Nephron (organoid): ENCODE measurements at regions not wholly inside any gene's neighbourhood (a gene's known extent, or its start where the extent isn't known, plus 50 kb on each side); places are given as distances from the start of the nearest gene placed in this dataset.

Source experiments
- H3K27ac Mint-ChIP-seq, 3 experiments: 2 replicates each; pipeline ENCODE4 v1.8.0; 2020; ENCODE audit warnings: mixed read lengths in 3 of 3, mild to moderate bottlenecking in 2 of 3, moderate library complexity in 1 of 3
- H3K27me3 Mint-ChIP-seq: 2 replicates; pipeline ENCODE4 v1.8.0; 2021; ENCODE audit warnings: low read depth, mild to moderate bottlenecking, moderate library complexity, mixed read lengths
- H3K36me3 Mint-ChIP-seq: 2 replicates; pipeline ENCODE4 v1.8.0; 2020; ENCODE audit warnings: low read depth, mixed read lengths
- H3K4me1 Mint-ChIP-seq: 2 replicates; pipeline ENCODE4 v1.8.0; 2020; ENCODE audit warnings: mixed read lengths
- H3K4me3 Mint-ChIP-seq, 3 experiments: 2 replicates each; pipeline ENCODE4 v1.8.0; 2020; ENCODE audit warnings: mild to moderate bottlenecking in 3 of 3, mixed read lengths in 3 of 3, moderate library complexity in 2 of 3
- H3K9me3 Mint-ChIP-seq: 2 replicates; pipeline ENCODE4 v1.8.0; 2020; ENCODE audit warnings: mixed read lengths
- TF ChIP-seq, protein P1 (sequence below), 3 experiments: fragments of 200-600 bp; sonication (generic); IDR thresholded peaks; one replicate each; pipeline ENCODE4 v1.5.0; 2021; ENCODE audit warnings: antibody characterized with exemption in 3 of 3; ENCODE audit not compliant: unreplicated experiment in 3 of 3

DNA sequence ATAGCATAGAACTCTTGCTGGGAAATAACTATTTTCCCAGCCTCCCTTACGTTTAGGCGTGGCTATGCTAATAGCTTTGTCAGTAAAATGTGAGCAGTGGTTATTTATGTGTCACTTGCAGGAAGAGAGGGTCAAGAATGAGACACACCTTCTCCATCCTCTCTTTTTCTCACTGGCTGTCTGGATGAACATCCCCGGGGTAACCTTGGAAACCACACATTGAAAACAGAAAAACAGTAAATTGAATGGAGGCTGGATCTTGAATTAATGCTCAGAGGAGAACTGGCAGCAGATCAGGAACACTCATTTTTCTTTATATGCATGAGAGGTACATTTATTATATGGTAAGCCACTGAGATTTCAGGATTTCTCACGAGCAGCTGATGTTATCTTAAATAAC lies 127.6 kb downstream of the DNAJB9 start:
- Mint-ChIP-seq H3K27ac (no peak overlapping the region), H3K9me3 (peaks cover 5% of the 10 kb centered on the region), H3K4me3 (no peak overlapping the region), H3K27me3 (no peaks in the 10 kb centered on the region), H3K36me3 (no peaks in the 10 kb centered on the region), H3K4me1 (no peaks in the 10 kb centered on the region)
- TF ChIP-seq, protein P1, sequence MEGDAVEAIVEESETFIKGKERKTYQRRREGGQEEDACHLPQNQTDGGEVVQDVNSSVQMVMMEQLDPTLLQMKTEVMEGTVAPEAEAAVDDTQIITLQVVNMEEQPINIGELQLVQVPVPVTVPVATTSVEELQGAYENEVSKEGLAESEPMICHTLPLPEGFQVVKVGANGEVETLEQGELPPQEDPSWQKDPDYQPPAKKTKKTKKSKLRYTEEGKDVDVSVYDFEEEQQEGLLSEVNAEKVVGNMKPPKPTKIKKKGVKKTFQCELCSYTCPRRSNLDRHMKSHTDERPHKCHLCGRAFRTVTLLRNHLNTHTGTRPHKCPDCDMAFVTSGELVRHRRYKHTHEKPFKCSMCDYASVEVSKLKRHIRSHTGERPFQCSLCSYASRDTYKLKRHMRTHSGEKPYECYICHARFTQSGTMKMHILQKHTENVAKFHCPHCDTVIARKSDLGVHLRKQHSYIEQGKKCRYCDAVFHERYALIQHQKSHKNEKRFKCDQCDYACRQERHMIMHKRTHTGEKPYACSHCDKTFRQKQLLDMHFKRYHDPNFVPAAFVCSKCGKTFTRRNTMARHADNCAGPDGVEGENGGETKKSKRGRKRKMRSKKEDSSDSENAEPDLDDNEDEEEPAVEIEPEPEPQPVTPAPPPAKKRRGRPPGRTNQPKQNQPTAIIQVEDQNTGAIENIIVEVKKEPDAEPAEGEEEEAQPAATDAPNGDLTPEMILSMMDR (IDR thresholded peaks at IDR 0.05; ENCODE audit: unreplicated experiment in 3 of 3): no peak

DNA sequence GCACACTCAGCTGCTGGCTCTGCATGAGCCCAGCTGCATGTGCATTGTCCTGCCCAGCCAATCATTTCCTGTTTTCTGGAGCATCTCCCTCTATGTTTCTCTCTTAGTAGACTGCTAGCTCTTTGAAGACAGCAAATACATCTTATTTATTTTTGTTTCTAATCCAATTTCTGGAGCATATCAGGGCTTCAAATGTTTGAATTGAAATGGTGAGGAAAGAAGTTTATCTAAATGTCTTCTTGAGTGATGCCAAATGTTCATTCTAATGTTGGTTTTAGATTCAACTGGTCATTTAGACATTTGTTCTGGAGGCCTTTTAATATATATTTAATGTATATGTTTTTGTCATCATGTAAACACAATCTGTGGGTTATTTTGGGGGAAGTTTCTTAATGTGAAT lies 141.9 kb downstream of the DNAJB9 start:
- Mint-ChIP-seq H3K27me3 (peaks cover 4% of the 10 kb centered on the region), H3K36me3 (no peaks in the 10 kb centered on the region), H3K9me3 (peaks cover 5% of the 10 kb centered on the region), H3K4me3 (no peak overlapping the region), H3K27ac (no peak overlapping the region), H3K4me1 (no peaks in the 10 kb centered on the region)
- TF ChIP-seq, protein P1 (IDR thresholded peaks at IDR 0.05; ENCODE audit: unreplicated experiment in 3 of 3): no peak

DNA sequence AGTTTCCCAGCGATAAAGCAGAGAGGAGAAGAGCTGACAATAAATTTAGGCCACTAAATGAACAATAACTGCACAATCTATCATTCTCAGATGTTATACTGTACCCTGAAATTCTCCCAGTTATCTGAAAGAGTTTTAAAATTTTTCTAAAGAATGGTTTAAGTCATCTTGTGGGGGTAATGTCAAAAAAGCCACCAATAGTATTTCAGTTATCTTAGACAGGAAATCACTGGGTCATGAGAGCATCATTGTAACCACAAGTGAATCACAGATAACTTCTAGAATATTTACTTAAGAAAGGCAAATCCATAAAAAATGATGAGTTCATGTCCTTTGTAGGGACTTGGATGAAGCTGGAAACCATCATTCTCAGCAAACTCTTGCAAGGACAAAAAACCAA lies 147.1 kb downstream of the DNAJB9 start:
- Mint-ChIP-seq H3K27me3 (peaks cover 4% of the 10 kb centered on the region), H3K36me3 (no peaks in the 10 kb centered on the region), H3K4me1 (no peaks in the 10 kb centered on the region), H3K9me3 (no peaks in the 10 kb centered on the region), H3K4me3 (no peak overlapping the region), H3K27ac (no peak overlapping the region)
- TF ChIP-seq, protein P1 (IDR thresholded peaks at IDR 0.05; ENCODE audit: unreplicated experiment in 3 of 3): no peak

DNA sequence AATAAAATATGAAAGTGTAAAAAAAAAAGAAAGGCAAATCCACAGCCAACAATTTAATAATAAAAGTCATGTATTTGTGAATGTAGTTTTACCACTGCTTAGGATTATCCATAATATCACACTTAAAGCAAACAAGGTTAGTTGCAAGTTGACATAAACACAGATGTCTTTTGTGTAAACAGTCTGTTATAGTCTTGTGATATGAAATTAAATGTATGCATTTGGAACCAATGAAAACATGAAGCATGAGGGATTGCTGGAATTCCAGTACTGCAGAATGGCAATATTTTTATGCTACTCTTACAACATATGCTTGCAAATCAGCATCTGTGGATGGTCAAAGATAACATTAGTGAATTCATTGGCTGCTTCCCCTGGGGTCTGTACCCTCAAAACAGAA lies 148.1 kb downstream of the DNAJB9 start:
- Mint-ChIP-seq H3K9me3 (no peaks in the 10 kb centered on the region), H3K36me3 (no peaks in the 10 kb centered on the region), H3K4me1 (peaks cover under 1% of the 10 kb centered on the region), H3K4me3 (no peak overlapping the region), H3K27ac (no peak overlapping the region), H3K27me3 (peaks cover 4% of the 10 kb centered on the region)
- TF ChIP-seq, protein P1 (IDR thresholded peaks at IDR 0.05; ENCODE audit: unreplicated experiment in 3 of 3): no peak

DNA sequence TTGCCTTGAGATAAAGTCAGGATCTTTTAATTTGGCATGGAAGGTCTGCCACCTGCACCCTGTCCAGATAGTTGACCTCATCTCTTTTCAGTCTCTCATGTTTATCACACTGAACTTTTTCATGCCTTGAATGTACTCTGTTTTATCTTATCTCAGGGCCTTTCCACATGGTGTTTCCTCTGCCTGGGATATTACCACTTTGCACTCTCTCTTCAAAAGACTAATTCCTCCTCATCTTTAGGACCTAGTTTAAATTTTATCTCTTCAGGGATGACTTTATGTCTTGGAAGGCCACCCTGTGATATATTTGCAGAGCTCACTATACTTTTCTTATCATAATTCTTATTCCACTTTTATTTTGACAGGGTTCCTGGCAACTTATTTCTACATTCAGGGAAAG lies 150.0 kb downstream of the DNAJB9 start:
- TF ChIP-seq, protein P1 (IDR thresholded peaks at IDR 0.05; ENCODE audit: unreplicated experiment in 3 of 3): no peak
- no peaks in the 10 kb centered on the region for H3K27me3 Mint-ChIP-seq
- no peak overlapping the region for H3K27ac Mint-ChIP-seq
- H3K9me3 Mint-ChIP-seq: no peaks in the 10 kb centered on the region
- H3K4me3 Mint-ChIP-seq: no peak overlapping the region
- no peaks in the 10 kb centered on the region for H3K36me3 Mint-ChIP-seq
- peaks cover 19% of the 10 kb centered on the region for H3K4me1 Mint-ChIP-seq

DNA sequence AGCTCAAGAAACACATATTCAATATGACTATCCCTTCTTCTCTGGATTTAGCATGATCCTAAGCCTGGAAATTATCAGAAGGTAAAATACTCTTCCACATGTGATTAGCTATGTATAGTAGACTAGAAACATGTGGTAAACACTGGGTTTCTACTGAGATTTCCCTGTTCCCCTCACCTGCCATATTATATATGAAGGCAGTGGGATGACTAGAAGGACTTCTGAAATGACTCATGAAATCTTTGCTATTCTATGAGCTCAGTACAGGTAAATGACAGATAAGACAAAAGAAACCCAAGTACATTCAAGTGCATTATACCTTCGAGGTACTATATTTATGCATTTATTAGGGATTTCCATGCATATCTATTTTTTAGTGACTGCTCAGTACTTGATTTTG lies 152.9 kb downstream of the DNAJB9 start:
- TF ChIP-seq, protein P1 (IDR thresholded peaks at IDR 0.05; ENCODE audit: unreplicated experiment in 3 of 3): no peak
- Mint-ChIP-seq H3K27me3 (peaks cover 12% of the 10 kb centered on the region), H3K27ac (no peak overlapping the region), H3K4me1 (peaks cover 30% of the 10 kb centered on the region), H3K9me3 (no peaks in the 10 kb centered on the region), H3K36me3 (no peaks in the 10 kb centered on the region), H3K4me3 (no peak overlapping the region)
